HS-27A (cell line): ENCODE measurements at regions not wholly inside any gene's neighbourhood (a gene's known extent, or its start where the extent isn't known, plus 50 kb on each side); places are given as distances from the start of the nearest gene placed in this dataset.

Experiments used
- DNase-seq: peaks from one replicate; pipeline ENCODE4 v3.0.0-alpha.2; 2012; ENCODE audit warnings: low read depth, missing footprints

GRCh38 chr2:239457586-239458445, 57.0 kb upstream of the HDAC4 start:
- no peak for DNase-seq

- DNase-seq = no peak
Measured at GRCh38 chr2:239456940-239457339, 56.1 kb upstream of the HDAC4 start.

- no peak for DNase-seq
Measured at GRCh38 chr2:239455436-239456203, 54.8 kb upstream of the HDAC4 start.

GRCh38 chr2:239454507-239454906, 53.7 kb upstream of the HDAC4 start:
- DNase-seq = no peak
